Peyer's patch (tissue), 4 donors: ENCODE measurements at regions not wholly inside any gene's neighbourhood (a gene's known extent, or its start where the extent isn't known, plus 50 kb on each side); places are given as distances from the start of the nearest gene placed in this dataset.

ENCODE experiments used
- DNase-seq, 3 donors: peaks; one replicate each; pipeline ENCODE4 v3.0.0-alpha.2; 2017 to 2019
- H3K27ac ChIP-seq, 4 donors: fragments of 200-600 bp; sonication (generic); one replicate each; pipeline ENCODE4 v1.5.1; 2016 to 2019
- H3K27me3 ChIP-seq, 2 donors: fragments of 200-600 bp; sonication (generic); one replicate each; pipeline ENCODE4 v1.5.1; 2019
- H3K36me3 ChIP-seq, 3 donors: fragments of 200-600 bp; sonication (generic); one replicate each; pipeline ENCODE4 v1.5.1; 2016 to 2019
- H3K4me1 ChIP-seq, 4 donors: fragments of 200-600 bp; sonication (generic); one replicate each; pipeline ENCODE4 v1.5.1; 2016 to 2019
- H3K4me3 ChIP-seq, 4 donors: fragments of 200-600 bp; sonication (generic); 1 replicate in 3 of 4; 2 replicates in 1 of 4; pipeline ENCODE4 v1.5.1; 2016 to 2019; ENCODE audit warnings: mild to moderate bottlenecking in 1 of 4
- H3K9me3 ChIP-seq, 4 donors: fragments of 200-600 bp; sonication (generic); one replicate each; pipeline ENCODE4 v1.5.1; 2016 to 2019; ENCODE audit warnings: mild to moderate bottlenecking in 1 of 4
- POLR2A ChIP-seq, 2 donors: fragments of 450-650 bp; IDR thresholded peaks; one replicate each; pipeline ENCODE4 v1.5.1; 2017; ENCODE audit warnings: antibody characterized with exemption in 2 of 2, mild to moderate bottlenecking in 2 of 2, moderate library complexity in 2 of 2
- small RNA-seq, 2 donors: library from RNA; depleted of rRNA; stranded (forward); fragments of <200 nt; gene quantifications; one replicate each; pipeline ENCODE3, GENCODE V24; 2016
- TF ChIP-seq, protein P1 (sequence below), 6 experiments: fragments of 450-650 bp in 4 of 6; fragments of 200-600 bp in 2 of 6; sonication (generic) in 1 of 6; IDR thresholded peaks; one replicate each; pipeline ENCODE4 v1.5.1; 2017 to 2019; ENCODE audit warnings: antibody characterized with exemption in 6 of 6, mild to moderate bottlenecking in 3 of 6, moderate library complexity in 1 of 6

DNA sequence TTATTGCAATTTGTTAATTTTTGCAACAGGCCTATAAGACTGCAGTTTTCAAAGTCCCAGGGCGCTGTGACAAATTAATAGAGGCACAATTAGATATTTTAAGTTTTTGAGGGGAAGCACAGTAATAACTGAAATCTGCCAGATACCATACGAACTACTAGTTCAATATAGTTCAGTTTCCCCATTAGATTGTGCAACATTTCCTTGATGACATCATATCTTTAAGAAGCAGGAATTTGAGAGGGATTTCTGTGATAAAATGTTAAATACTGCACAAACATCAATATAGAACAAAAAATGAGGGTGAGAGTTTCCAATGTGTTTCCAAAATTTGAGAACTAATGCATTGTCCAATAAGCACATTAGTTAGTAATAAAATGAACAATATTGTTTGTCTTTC, 56.7 kb upstream of the GRIN3A start:
- H3K27ac ChIP-seq = no peak overlapping the region
- H3K36me3 ChIP-seq = no peaks in the 10 kb centered on the region
- H3K4me1 ChIP-seq = no peaks in the 10 kb centered on the region
- no peaks in the 10 kb centered on the region for H3K9me3 ChIP-seq
- no peaks in the 10 kb centered on the region for H3K27me3 ChIP-seq
- no peak overlapping the region for H3K4me3 ChIP-seq
- no peak for TF ChIP-seq POLR2A (IDR thresholded peaks at IDR 0.05)
- TF ChIP-seq, protein P1, sequence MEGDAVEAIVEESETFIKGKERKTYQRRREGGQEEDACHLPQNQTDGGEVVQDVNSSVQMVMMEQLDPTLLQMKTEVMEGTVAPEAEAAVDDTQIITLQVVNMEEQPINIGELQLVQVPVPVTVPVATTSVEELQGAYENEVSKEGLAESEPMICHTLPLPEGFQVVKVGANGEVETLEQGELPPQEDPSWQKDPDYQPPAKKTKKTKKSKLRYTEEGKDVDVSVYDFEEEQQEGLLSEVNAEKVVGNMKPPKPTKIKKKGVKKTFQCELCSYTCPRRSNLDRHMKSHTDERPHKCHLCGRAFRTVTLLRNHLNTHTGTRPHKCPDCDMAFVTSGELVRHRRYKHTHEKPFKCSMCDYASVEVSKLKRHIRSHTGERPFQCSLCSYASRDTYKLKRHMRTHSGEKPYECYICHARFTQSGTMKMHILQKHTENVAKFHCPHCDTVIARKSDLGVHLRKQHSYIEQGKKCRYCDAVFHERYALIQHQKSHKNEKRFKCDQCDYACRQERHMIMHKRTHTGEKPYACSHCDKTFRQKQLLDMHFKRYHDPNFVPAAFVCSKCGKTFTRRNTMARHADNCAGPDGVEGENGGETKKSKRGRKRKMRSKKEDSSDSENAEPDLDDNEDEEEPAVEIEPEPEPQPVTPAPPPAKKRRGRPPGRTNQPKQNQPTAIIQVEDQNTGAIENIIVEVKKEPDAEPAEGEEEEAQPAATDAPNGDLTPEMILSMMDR (IDR thresholded peaks at IDR 0.05) = no peak
- DNase-seq = no peak

DNA sequence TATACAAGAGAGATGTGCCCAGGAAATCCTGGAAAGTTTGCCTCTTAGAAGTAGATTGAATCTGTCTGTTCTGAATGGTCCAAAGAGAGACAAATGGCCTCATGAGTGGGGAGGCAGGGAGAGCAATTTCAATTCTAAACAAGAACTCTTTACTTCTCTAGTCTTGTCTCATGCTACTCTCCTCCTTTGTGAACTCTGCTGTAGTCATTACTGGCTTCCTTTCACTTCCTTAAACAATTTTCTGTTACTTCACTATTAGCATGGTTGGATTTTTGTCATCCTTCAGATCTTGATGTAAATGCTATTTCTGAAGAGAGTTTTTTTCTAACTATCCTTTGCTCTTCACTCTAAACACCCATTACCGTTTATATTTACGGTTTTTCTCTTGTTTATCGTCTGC, 54.0 kb upstream of the GRIN3A start:
- Histone ChIP-seq H3K27me3 (no peaks in the 10 kb centered on the region), H3K27ac (no peak overlapping the region), H3K9me3 (no peaks in the 10 kb centered on the region), H3K4me1 (no peaks in the 10 kb centered on the region), H3K36me3 (no peaks in the 10 kb centered on the region), H3K4me3 (no peak overlapping the region)
- TF ChIP-seq POLR2A (IDR thresholded peaks at IDR 0.05) = no peak
- TF ChIP-seq, protein P1 (IDR thresholded peaks at IDR 0.05) = no peak
- no peak for DNase-seq

DNA sequence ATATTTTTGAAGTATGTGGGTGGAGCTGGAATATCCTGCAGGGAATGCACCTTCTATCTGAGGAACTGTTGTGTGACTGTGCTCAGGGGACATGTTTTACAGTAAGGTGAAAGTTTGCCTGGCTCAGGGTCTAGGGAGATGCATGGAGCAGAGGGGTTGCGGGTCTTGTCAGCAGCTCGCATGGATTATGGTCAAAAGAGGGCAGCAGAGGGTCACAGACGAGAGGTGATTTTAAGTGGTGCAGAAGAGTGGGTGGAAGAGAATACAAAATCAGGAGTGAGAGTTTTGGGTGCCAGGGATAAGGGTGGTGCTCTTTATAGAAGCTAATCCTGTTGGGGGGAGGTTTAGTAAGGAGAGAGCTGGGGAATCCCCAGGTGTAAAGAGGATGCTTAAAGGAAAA, 53.5 kb upstream of the GRIN3A start:
- no peak overlapping the region for H3K27ac ChIP-seq

DNA sequence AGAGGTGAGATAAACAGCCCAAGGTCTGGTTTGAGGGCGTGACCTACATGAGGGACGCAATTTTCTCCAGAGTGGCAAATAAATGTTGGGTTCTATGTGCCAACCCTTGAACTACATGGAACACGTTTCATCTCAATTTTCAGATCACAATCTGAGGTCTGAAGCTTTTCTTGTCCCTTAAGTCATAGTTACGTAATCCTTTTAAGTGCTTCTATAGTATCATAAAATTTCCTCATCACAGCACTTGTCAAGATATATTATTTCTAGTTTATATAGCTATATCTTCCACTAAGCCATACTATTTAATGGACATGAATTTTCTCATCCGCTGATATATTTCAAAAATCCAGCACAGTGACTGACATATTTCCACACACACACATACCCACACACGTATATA, 53.1 kb upstream of the GRIN3A start:
- no peaks in the 10 kb centered on the region for H3K4me1 ChIP-seq
- no peak for DNase-seq
- H3K27me3 ChIP-seq = no peaks in the 10 kb centered on the region
- H3K36me3 ChIP-seq = no peaks in the 10 kb centered on the region
- no peak overlapping the region for H3K4me3 ChIP-seq
- TF ChIP-seq, protein P1 (IDR thresholded peaks at IDR 0.05) = no peak
- no peak for TF ChIP-seq POLR2A (IDR thresholded peaks at IDR 0.05)
- H3K27ac ChIP-seq = no peak overlapping the region
- no peaks in the 10 kb centered on the region for H3K9me3 ChIP-seq

More for the DNA sequence above, 53.5 kb upstream of the GRIN3A start:
- Histone ChIP-seq H3K4me3 (no peak overlapping the region), H3K9me3 (no peaks in the 10 kb centered on the region), H3K27me3 (no peaks in the 10 kb centered on the region), H3K36me3 (no peaks in the 10 kb centered on the region), H3K4me1 (no peaks in the 10 kb centered on the region)
- DNase-seq = peak in 1 of 3 donors; percentile 69
- no peak for TF ChIP-seq POLR2A (IDR thresholded peaks at IDR 0.05)
- TF ChIP-seq, protein P1 (IDR thresholded peaks at IDR 0.05) = peak in 4 of 6 experiments; percentile 21 to 63 (median 54)

Small RNA genes lying in the stretch of these regions (small RNA-seq; reads per million reads assigned to genes)
- 0 reads per million in 2 donors for gene RNU6-329P
